Muscle of leg (tissue), 3 donors: ENCODE measurements at regions not wholly inside any gene's neighbourhood (a gene's known extent, or its start where the extent isn't known, plus 50 kb on each side); places are given as distances from the start of the nearest gene placed in this dataset.

Experiments
- DNase-seq: peaks from one replicate; pipeline ENCODE4 v3.0.0; 2013
- H3K27ac ChIP-seq: one replicate; pipeline ENCODE4 v1.5.1; 2013; ENCODE audit warnings: mild to moderate bottlenecking, low read length, control low read depth
- H3K27me3 ChIP-seq: one replicate; pipeline ENCODE4 v1.6.1; 2013; ENCODE audit warnings: low read length; ENCODE audit not compliant: control insufficient read depth, insufficient read depth
- H3K36me3 ChIP-seq: one replicate; pipeline ENCODE4 v1.6.1; 2013; ENCODE audit warnings: low read length; ENCODE audit not compliant: control insufficient read depth, insufficient read depth
- H3K4me1 ChIP-seq: one replicate; pipeline ENCODE4 v1.6.1; 2013; ENCODE audit warnings: low read length; ENCODE audit not compliant: control insufficient read depth, insufficient read depth
- H3K4me3 ChIP-seq: one replicate; pipeline ENCODE4 v1.5.1; 2013; ENCODE audit warnings: low read length, control low read depth
- H3K9me3 ChIP-seq: replicated peaks from 2 replicates; pipeline ENCODE4 v1.6.1; 2013; ENCODE audit warnings: low read depth, low read length; ENCODE audit not compliant: control insufficient read depth
- WGBS: methylation state at CpG from one replicate; pipeline ENCODE4 v1.1.5; 2013; ENCODE audit warnings: missing lambda C conversion rate; ENCODE audit not compliant: insufficient coverage; 5-methylcytosine and 5-hydroxymethylcytosine counted together

DNA sequence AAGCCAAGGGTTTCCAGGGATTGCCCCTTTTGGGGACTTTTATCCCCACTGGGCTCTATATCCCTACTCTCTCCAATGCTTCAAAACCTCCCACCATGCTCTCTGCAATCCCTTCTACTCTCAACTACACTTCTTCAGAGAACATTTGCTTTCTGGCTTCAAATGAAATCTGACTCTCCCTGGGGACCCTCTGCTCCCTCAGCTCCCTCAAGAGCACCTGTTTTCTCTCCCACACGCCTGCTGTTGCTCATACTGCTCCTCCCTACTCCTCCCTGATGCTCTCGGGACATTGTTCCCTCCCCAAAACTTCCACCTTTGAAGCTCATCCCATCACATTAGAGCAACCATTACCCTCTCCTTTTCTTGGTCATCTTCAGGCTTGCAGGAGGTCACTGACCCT, 344.9 kb downstream of the CDK5RAP2 start:
- no peak for DNase-seq
- H3K27me3 ChIP-seq = peaks cover 3% of the 10 kb centered on the region
- no peaks in the 10 kb centered on the region for H3K36me3 ChIP-seq
- no peaks in the 10 kb centered on the region for H3K4me1 ChIP-seq
- no peak overlapping the region for H3K27ac ChIP-seq
- H3K4me3 ChIP-seq = no peak overlapping the region
- H3K9me3 ChIP-seq = no peaks in the 10 kb centered on the region
- 47% methylated on average over 2 of the region's 2 CpGs for WGBS

DNA sequence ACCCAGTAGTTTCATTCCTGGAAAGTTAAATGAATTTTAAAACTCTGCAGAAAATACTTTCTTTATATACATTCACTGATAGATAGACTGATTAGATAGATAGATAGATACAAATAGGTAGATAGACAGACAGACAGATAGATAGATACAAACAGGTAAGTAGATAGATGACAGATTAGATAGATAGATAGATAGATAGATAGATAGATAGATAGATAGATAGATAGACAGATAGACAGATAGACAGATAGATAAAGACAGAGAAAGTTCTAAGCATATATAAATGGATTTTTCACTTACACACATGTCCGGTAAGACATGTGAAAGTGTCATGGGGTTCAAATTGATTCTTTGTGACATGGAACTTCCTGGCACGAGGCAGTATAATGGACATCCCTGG, 349.7 kb downstream of the CDK5RAP2 start:
- WGBS = 60% methylated on average over 1 of the region's 2 CpGs
- Histone ChIP-seq H3K4me3 (no peak overlapping the region), H3K4me1 (no peaks in the 10 kb centered on the region), H3K27me3 (peaks cover 3% of the 10 kb centered on the region), H3K36me3 (no peaks in the 10 kb centered on the region), H3K27ac (no peak overlapping the region), H3K9me3 (no peaks in the 10 kb centered on the region)
- DNase-seq = no peak

DNA sequence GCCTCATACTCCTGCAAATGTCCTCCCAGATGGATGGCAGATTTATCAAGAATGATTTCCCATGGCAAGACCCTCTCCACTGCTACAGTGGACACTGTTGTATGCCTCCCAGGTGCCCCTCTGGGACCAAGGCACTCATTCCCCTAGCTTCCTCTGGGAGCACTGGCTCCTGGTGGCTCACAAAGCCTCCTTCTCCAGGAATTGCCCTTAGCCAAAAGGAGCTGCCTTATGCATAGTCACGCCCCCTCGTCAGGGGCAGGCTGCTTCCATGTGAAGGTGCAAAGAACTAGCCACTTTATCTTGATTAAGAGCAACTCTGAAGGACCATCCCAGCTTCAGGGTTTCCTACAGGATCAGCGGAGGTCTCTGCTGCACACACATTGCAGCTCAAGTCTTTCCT, 358.1 kb downstream of the CDK5RAP2 start:
- no peaks in the 10 kb centered on the region for H3K27me3 ChIP-seq
- H3K4me1 ChIP-seq = no peaks in the 10 kb centered on the region
- no peaks in the 10 kb centered on the region for H3K36me3 ChIP-seq
- 25% methylated on average over 3 of the region's 3 CpGs for WGBS
- H3K4me3 ChIP-seq = no peak overlapping the region
- H3K27ac ChIP-seq = no peak overlapping the region
- no peak for DNase-seq
- no peaks in the 10 kb centered on the region for H3K9me3 ChIP-seq

DNA sequence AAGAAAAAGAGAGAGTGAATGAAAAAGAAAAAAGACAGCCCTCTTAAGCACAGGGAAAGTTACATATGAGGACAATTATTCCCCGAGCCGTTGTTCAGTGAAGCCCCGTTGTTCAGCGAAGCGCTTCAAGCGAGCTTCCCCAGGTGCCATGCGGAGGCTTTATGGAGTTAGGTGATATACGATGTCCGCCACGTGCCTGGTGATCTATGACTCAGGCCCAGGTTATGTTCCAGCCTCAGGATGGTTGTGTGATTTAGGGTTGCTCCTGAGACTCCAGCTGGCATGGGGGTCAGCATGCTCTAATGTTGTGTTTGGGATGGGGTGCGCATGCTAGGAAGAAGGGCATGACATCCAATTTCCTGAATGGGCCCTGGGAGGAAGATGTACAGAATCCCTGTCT, 365.6 kb downstream of the CDK5RAP2 start:
- DNase-seq = no peak
- Histone ChIP-seq H3K27ac (no peak overlapping the region), H3K4me1 (peaks cover 2% of the 10 kb centered on the region), H3K9me3 (no peaks in the 10 kb centered on the region), H3K36me3 (no peaks in the 10 kb centered on the region), H3K27me3 (no peaks in the 10 kb centered on the region), H3K4me3 (no peak overlapping the region)
- WGBS = 47% methylated on average over 11 of the region's 11 CpGs

DNA sequence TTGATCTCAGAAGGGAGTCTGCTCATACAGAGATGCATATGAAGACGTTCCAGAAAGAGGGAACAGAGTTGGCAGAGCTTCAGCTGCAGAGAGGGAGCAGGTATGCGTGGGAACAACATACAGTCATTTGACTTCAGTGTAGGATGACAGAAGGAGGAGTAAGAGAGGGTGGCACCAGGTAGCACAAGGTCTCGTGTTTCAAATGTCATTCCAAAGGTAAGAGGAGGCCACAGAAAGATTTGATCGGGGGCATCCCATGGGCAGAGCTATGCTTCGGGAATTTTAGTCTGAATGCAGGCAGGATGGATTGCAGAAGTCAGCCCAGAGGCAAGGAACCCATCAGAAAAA, 367.1 kb downstream of the CDK5RAP2 start:
- Histone ChIP-seq H3K9me3 (no peaks in the 10 kb centered on the region), H3K4me3 (no peak overlapping the region), H3K27me3 (no peaks in the 10 kb centered on the region), H3K4me1 (peaks cover 2% of the 10 kb centered on the region), H3K27ac (no peak overlapping the region), H3K36me3 (no peaks in the 10 kb centered on the region)
- no peak for DNase-seq
- 52% methylated on average over 5 of the region's 5 CpGs for WGBS

DNA sequence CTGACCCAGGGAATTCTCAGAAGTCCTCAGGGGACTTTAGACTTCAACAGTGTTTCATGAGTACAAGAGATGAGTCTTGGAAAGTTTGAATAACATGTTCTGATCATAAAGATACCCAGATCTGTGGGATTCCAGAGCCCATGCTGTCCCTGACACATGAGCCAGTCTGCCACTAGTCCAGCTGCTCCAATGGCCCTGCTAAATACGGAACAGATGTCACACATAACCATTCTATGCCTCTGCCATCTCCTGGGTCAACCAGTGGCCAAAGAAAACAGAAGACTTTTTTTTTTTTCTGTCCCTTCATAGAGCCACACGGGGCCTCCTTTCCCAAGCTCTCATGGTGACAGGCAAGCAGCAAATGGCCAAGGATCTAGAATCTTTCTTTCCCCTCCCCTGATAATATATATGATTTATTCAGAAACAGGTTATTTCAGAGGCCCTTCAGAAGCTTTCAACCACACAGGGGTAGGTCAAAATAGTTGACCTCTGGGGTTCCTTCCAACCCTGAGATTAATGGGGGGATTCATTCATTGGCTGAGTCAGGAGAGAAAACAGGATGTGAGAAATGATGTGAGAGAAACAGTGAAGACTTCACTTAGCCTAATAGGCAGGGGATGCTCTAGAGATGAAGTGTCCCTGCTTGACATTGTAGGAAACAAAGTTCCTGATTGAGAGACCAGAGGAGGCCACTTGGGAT, 367.7 kb downstream of the CDK5RAP2 start:
- 20% methylated on average over 1 of the region's 2 CpGs for WGBS
- no peaks in the 10 kb centered on the region for H3K36me3 ChIP-seq
- H3K27ac ChIP-seq = no peak overlapping the region
- no peaks in the 10 kb centered on the region for H3K9me3 ChIP-seq
- DNase-seq = peak; percentile 11
- no peak overlapping the region for H3K4me3 ChIP-seq
- no peaks in the 10 kb centered on the region for H3K27me3 ChIP-seq
- H3K4me1 ChIP-seq = peaks cover 2% of the 10 kb centered on the region

DNA sequence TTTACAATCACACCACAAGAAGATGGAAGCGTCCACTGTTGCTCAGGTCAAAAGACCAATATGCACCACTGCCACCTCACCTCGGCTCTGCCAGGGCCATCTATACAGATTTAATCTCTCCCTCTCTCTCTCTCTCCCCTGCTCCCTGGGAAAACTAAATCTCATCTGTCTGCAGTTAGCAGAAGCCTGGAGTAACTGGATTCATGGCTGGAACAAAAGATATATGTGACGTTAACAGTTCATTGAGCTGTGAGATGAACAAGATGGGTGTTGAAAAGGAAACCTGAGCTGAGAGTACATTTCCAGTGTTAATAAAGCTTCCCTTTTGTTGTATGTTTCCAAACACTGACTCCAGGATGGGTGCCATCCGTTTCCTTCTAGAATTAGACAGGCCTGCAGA, 369.7 kb downstream of the CDK5RAP2 start:
- H3K4me3 ChIP-seq = no peak overlapping the region
- DNase-seq = no peak
- no peak overlapping the region for H3K27ac ChIP-seq
- H3K27me3 ChIP-seq = no peaks in the 10 kb centered on the region
- WGBS = 51% methylated on average over 4 of the region's 4 CpGs
- no peaks in the 10 kb centered on the region for H3K36me3 ChIP-seq
- peaks cover 2% of the 10 kb centered on the region for H3K4me1 ChIP-seq
- H3K9me3 ChIP-seq = no peaks in the 10 kb centered on the region

DNA sequence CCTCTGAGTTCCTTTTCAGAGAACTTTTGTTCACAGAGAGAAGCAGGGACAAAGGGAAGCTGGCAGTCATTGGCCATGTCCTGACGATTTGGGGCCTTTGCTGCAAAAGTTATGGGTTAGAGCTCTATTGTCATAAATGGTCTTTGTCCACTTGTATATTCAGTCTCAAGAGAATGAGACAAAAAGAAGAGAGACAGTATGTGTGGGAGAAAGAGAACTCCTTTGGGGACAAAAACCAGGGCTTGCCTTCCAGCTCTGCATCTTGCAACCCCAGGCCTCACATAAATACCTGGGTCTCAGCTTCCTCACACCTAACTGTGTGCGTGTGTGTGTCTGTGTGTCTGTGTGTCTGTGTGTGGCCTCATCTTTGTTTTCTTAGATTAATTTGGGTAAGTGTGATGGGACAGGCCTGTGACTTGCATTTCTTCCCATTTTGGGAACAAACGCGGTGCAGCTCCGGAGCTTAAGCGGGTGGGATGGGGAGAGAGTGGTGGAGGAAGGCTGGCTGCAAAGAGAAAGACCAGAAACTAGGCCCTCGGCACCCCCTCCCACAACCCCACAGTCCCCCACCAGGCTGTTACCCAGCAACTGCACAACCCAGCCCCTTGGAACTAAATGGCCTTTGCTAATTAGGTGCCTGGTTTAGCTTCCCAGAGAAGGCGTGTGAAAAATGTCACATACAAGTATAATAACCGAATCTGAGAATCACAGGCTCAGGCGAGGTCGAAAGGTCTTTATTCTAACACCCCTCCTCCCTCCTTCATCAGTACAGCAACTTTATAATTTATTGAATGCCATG, 376.9 kb downstream of the CDK5RAP2 start:
- 47% methylated on average over 3 of the region's 11 CpGs for WGBS
- Histone ChIP-seq H3K4me1 (no peaks in the 10 kb centered on the region), H3K36me3 (no peaks in the 10 kb centered on the region)

DNA sequence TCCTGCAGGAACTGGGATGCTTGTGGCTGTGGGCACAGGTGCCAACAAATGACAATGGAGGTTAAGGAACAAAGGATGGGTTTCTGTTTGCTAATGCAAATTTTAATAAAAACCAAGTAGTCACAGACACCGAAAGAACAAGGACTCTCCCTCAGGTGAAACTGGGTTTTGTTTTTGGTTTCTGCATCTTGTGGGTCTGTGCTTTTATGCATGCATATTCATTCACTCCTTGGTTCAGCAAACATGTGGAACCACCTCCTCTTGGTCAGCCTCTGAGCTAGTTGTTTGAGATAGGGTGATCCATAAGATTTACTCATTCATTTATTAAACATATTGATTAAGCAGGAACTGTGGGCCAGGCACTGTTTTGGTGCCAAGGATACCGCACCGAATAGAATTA, 381.9 kb downstream of the CDK5RAP2 start:
- no peaks in the 10 kb centered on the region for H3K27me3 ChIP-seq
- 82% methylated on average over 2 of the region's 3 CpGs for WGBS
- H3K4me3 ChIP-seq = no peak overlapping the region
- no peaks in the 10 kb centered on the region for H3K4me1 ChIP-seq
- H3K9me3 ChIP-seq = no peaks in the 10 kb centered on the region
- no peak overlapping the region for H3K27ac ChIP-seq
- H3K36me3 ChIP-seq = no peaks in the 10 kb centered on the region
- DNase-seq = no peak

More for the DNA sequence above, 376.9 kb downstream of the CDK5RAP2 start:
- Histone ChIP-seq H3K9me3 (no peaks in the 10 kb centered on the region), H3K27ac (no peak overlapping the region), H3K4me3 (no peak overlapping the region), H3K27me3 (no peaks in the 10 kb centered on the region)
- no peak for DNase-seq

DNA sequence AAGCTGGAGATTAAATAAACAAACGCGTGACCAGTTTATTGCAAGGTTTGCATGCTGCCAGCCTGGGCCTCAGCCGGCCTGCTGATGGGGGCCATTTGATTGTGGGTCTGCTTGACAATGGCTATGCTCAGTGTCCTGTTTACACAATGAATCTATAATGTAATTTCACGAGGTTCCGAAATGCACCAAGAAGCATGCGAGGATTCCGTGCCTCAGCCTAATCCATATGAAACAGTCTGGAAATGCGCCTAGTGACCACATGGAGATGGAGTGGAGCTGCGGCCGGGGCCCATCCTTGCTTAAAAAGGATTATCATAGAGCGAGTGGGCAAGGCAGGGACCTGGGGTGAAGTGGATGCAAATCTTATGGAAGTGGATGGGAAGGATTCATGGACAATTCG, 382.4 kb downstream of the CDK5RAP2 start:
- no peaks in the 10 kb centered on the region for H3K4me1 ChIP-seq
- H3K9me3 ChIP-seq = no peaks in the 10 kb centered on the region
- no peak for DNase-seq
- H3K27ac ChIP-seq = no peak overlapping the region
- WGBS = 48% methylated on average over 9 of the region's 12 CpGs
- no peak overlapping the region for H3K4me3 ChIP-seq
- no peaks in the 10 kb centered on the region for H3K27me3 ChIP-seq
- no peaks in the 10 kb centered on the region for H3K36me3 ChIP-seq
